Activated CD4-positive, alpha-beta memory T cell treated with anti-CD3 and anti-CD28 coated beads for 36 hours (primary cell): ENCODE measurements at regions not wholly inside any gene's neighbourhood (a gene's known extent, or its start where the extent isn't known, plus 50 kb on each side); places are given as distances from the start of the nearest gene placed in this dataset.

Experiments used
- CTCF ChIA-PET: fragments of 350-600 bp; sonication (Branson Sonifier 250); formaldehyde crosslinking; loops from one replicate; lab custom pipeline; 2021; ENCODE audit warnings: antibody characterized with exemption, inconsistent platforms; lab: Charles Lee
- POLR2A ChIA-PET: fragments of 350-600 bp; sonication (Branson Sonifier 250); formaldehyde crosslinking; loops from one replicate; lab custom pipeline; 2021; ENCODE audit warnings: antibody characterized with exemption; lab: Charles Lee
- DNase-seq: peaks from one replicate; pipeline ENCODE4 v3.0.0-alpha.2; 2020
- H3K27ac Mint-ChIP-seq: one replicate; pipeline ENCODE4 v1.8.0; 2021; ENCODE audit warnings: mixed read lengths
- H3K27me3 Mint-ChIP-seq: one replicate; pipeline ENCODE4 v1.8.0; 2021; ENCODE audit warnings: mixed read lengths
- H3K36me3 Mint-ChIP-seq: one replicate; pipeline ENCODE4 v1.8.0; 2021; ENCODE audit warnings: mixed read lengths
- H3K4me1 Mint-ChIP-seq: one replicate; pipeline ENCODE4 v1.8.0; 2021; ENCODE audit warnings: low read depth, mixed read lengths
- H3K4me3 Mint-ChIP-seq: one replicate; pipeline ENCODE4 v1.8.0; 2021; ENCODE audit warnings: mild to moderate bottlenecking, mixed read lengths
- H3K9me3 Mint-ChIP-seq: one replicate; pipeline ENCODE4 v1.8.0; 2021; ENCODE audit warnings: mixed read lengths
- intact Hi-C: fragments of 100-400 bp; cut with micrococcal nuclease; formaldehyde crosslinking; loops from one replicate; pipeline ENCODE4 v1.15.1; 2023

DNA sequence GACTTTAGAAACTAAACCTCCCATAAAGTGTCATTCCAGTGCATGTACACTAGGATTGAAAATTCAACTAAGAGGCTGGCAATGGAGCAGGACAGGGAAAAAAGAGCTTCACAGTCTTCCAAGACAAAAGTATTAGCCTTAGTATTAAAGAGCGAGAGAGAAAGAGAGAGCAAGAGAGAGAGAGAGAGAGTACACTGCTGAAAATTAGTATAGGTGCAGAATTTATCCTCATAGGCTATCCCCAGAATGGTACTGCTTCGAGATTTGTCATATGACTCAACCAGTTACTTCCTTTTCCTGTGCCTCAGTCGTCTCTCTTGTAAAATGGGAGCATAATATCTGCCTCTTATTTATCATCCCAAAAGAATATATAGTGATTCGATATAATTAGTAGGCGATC is 543.2 kb upstream of the JARID2 start:
- intact Hi-C loops, result no loop called here
- ChIA-PET POLR2A (no interaction called here), CTCF (no interaction called here)
- peaks cover 16% of the 10 kb centered on the region for H3K9me3 Mint-ChIP-seq
- peaks cover 18% of the 10 kb centered on the region for H3K36me3 Mint-ChIP-seq
- no peak for DNase-seq
- H3K4me3 Mint-ChIP-seq, result no peak overlapping the region
- no peaks in the 10 kb centered on the region for H3K27me3 Mint-ChIP-seq
- H3K27ac Mint-ChIP-seq, result no peak overlapping the region
- H3K4me1 Mint-ChIP-seq, result peaks cover 36% of the 10 kb centered on the region

DNA sequence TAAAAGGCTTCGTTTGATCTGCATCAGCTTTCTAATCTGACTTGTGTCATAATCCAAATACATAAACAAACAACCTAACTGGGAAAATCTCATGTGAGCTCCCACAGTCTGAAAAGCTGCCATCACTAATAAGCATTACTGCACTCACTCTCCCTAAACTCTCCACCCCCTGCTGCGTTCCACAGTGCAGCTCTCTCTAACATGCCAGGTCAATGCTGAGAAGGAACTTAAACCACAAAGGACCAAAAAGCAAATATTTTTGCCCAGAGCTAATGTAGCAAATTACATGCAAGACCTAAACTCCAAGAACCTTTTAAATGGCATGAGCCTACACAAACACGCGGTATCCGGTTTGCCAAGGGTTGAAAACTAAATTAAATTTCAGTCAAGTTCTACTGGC is 542.3 kb upstream of the JARID2 start:
- Mint-ChIP-seq H3K4me3 (no peak overlapping the region), H3K27ac (no peak overlapping the region), H3K36me3 (peaks cover 18% of the 10 kb centered on the region), H3K4me1 (peaks cover 42% of the 10 kb centered on the region), H3K9me3 (peaks cover 16% of the 10 kb centered on the region), H3K27me3 (no peaks in the 10 kb centered on the region)
- POLR2A ChIA-PET, result no interaction called here
- intact Hi-C loops, result no loop called here
- DNase-seq, result no peak
- CTCF ChIA-PET, result interaction anchor here (0.6 kb wide), 1 partner anchor 479 kb away, joined by 3 read pairs; no protein-coding TSS in a partner anchor

- H3K4me3 Mint-ChIP-seq, result no peak overlapping the region
- intact Hi-C loops, result loop anchor here (5.0 kb wide), 1 partner anchor 42 kb away; no protein-coding TSS in a partner anchor
- ChIA-PET CTCF (interaction anchor here (0.6 kb wide), 1 partner anchor 480 kb away, joined by 3 read pairs; no protein-coding TSS in a partner anchor), POLR2A (interaction anchor here (0.7 kb wide), 1 partner anchor 488 kb away, joined by 5 read pairs; no protein-coding TSS in a partner anchor)
- H3K9me3 Mint-ChIP-seq, result peaks cover 16% of the 10 kb centered on the region
- H3K27ac Mint-ChIP-seq, result peak overlapping the region; percentile 33
- H3K4me1 Mint-ChIP-seq, result peaks cover 45% of the 10 kb centered on the region
- no peaks in the 10 kb centered on the region for H3K27me3 Mint-ChIP-seq
- no peak for DNase-seq
- H3K36me3 Mint-ChIP-seq, result peaks cover 19% of the 10 kb centered on the region
These were observed 541.2 kb upstream of the JARID2 start for GRCh38 chr6:14704383-14705271.

DNA sequence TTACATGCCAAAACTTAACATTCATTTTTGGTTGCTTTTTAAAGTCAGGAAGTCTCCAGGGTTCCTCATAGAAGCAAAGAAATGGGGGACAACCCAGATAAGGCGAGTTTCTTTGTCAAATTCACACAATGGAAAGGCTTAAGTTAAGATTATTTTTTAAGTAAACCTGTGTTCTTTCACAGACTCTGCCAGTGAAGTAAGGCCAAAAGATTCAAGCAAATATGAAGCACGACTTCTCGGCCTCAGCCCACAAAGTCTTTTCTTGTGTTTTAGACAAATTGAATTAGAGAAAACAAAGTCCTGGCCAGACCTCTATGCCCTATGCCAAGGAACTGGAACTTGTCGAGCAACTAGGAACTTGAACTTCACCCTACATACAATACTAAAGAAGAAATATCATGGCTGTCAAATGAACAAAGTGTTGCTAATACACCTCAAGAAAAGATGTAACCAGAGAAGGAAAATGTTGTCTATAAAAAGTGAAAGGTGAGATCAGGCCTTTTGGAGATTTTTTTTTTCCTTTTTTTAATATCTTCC is 540.0 kb upstream of the JARID2 start:
- H3K4me1 Mint-ChIP-seq, result peaks cover 53% of the 10 kb centered on the region
- intact Hi-C loops, result loop anchor here (1.0 to 5.0 kb wide), 5 partner anchors 27 to 169 kb away; no protein-coding TSS in a partner anchor
- H3K9me3 Mint-ChIP-seq, result peaks cover 3% of the 10 kb centered on the region
- ChIA-PET CTCF (interaction anchor here (1.0 to 1.6 kb wide), 3 partner anchors 12 to 30 kb away, joined by 4 to 6 read pairs (median 4); no protein-coding TSS in a partner anchor), POLR2A (interaction anchor here (0.8 to 1.5 kb wide), 7 partner anchors 14 to 542 kb away, joined by 3 to 6 read pairs (median 4); no protein-coding TSS in a partner anchor)
- H3K27ac Mint-ChIP-seq, result peak overlapping the region; percentile 93
- no peak overlapping the region for H3K4me3 Mint-ChIP-seq
- no peaks in the 10 kb centered on the region for H3K27me3 Mint-ChIP-seq
- H3K36me3 Mint-ChIP-seq, result peaks cover 8% of the 10 kb centered on the region
- DNase-seq, result no peak

GRCh38 chr6:14706378-14706929 is 539.4 kb upstream of the JARID2 start:
- Mint-ChIP-seq H3K36me3 (peaks cover 8% of the 10 kb centered on the region), H3K27me3 (no peaks in the 10 kb centered on the region), H3K27ac (peak overlapping the region; percentile 93), H3K9me3 (peaks cover 3% of the 10 kb centered on the region), H3K4me1 (peaks cover 59% of the 10 kb centered on the region), H3K4me3 (peak overlapping the region; percentile 28)
- peak; percentile 94 for DNase-seq
- ChIA-PET CTCF (interaction anchor here (1.0 to 1.6 kb wide), 3 partner anchors 12 to 30 kb away, joined by 4 to 6 read pairs (median 4); no protein-coding TSS in a partner anchor), POLR2A (interaction anchor here (0.8 to 1.8 kb wide), 9 partner anchors 11 to 541 kb away, joined by 3 to 6 read pairs (median 4); no protein-coding TSS in a partner anchor)
- intact Hi-C loops, result loop anchor here (1.0 to 5.0 kb wide), 5 partner anchors 27 to 169 kb away; no protein-coding TSS in a partner anchor

- peaks cover 8% of the 10 kb centered on the region for H3K36me3 Mint-ChIP-seq
- DNase-seq, result no peak
- CTCF ChIA-PET, result interaction anchor here (0.7 to 1.6 kb wide), 3 partner anchors 25 to 72 kb away, joined by 3 to 6 read pairs (median 4); no protein-coding TSS in a partner anchor
- no peak overlapping the region for H3K4me3 Mint-ChIP-seq
- H3K9me3 Mint-ChIP-seq, result peaks cover 3% of the 10 kb centered on the region
- POLR2A ChIA-PET, result interaction anchor here (0.6 to 1.8 kb wide), 6 partner anchors 10 to 522 kb away, joined by 3 to 6 read pairs (median 4); no protein-coding TSS in a partner anchor
- H3K4me1 Mint-ChIP-seq, result peaks cover 63% of the 10 kb centered on the region
- H3K27ac Mint-ChIP-seq, result peak overlapping the region; percentile 93
- H3K27me3 Mint-ChIP-seq, result no peaks in the 10 kb centered on the region
- intact Hi-C loops, result loop anchor here (5.0 kb wide), 1 partner anchor 45 kb away; no protein-coding TSS in a partner anchor
These were observed 538.6 kb upstream of the JARID2 start for GRCh38 chr6:14707276-14707675.

DNA sequence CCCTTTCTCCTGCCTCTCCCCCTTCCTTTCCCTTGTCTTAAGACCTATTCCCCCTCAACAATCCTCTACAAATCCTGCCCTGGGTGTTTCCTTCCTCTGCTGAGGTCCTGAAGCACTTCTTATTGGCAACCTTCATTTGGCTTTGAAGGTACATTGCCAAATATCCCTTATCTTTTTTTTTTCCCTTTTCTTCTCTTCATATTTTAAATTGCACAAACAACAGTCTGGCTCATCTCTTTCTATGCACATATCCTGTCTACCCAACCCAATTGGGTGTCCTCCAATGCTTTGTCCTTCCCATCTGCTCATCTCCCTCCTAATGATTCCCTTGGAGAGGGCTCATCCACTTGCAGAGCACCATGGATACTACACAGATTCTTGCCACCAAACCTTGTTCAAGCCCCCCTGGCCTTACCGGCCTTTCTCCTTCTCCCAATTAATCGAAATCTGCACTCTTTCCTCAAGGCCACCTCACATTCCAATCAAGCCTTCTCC is 537.9 kb upstream of the JARID2 start:
- H3K9me3 Mint-ChIP-seq, result peaks cover 3% of the 10 kb centered on the region
- intact Hi-C loops, result loop anchor here (5.0 kb wide), 1 partner anchor 46 kb away; no protein-coding TSS in a partner anchor
- H3K27ac Mint-ChIP-seq, result peak overlapping the region; percentile 93
- no peak for DNase-seq
- H3K36me3 Mint-ChIP-seq, result peaks cover 7% of the 10 kb centered on the region
- peaks cover 66% of the 10 kb centered on the region for H3K4me1 Mint-ChIP-seq
- CTCF ChIA-PET, result interaction anchor here (0.7 kb wide), 2 partner anchors 73 to 799 kb away, joined by 3 read pairs; no protein-coding TSS in a partner anchor
- H3K4me3 Mint-ChIP-seq, result no peak overlapping the region
- H3K27me3 Mint-ChIP-seq, result no peaks in the 10 kb centered on the region
- POLR2A ChIA-PET, result interaction anchor here (0.6 to 1.8 kb wide), 3 partner anchors 10 to 522 kb away, joined by 3 to 6 read pairs (median 4); no protein-coding TSS in a partner anchor

GRCh38 chr6:14709066-14709670 is 536.7 kb upstream of the JARID2 start:
- no peak for DNase-seq
- Mint-ChIP-seq H3K27me3 (no peaks in the 10 kb centered on the region), H3K27ac (peak overlapping the region; percentile 96), H3K4me3 (no peak overlapping the region), H3K9me3 (peaks cover 3% of the 10 kb centered on the region), H3K4me1 (peaks cover 71% of the 10 kb centered on the region), H3K36me3 (peaks cover 7% of the 10 kb centered on the region)
- ChIA-PET POLR2A (no interaction called here), CTCF (interaction anchor here (4.4 kb wide), 1 partner anchor 19 kb away, joined by 45 read pairs; no protein-coding TSS in a partner anchor)
- intact Hi-C loops, result loop anchor here (5.0 kb wide), 1 partner anchor 47 kb away; no protein-coding TSS in a partner anchor

GRCh38 chr6:14709900-14710299 is 536.0 kb upstream of the JARID2 start:
- intact Hi-C loops, result loop anchor here (2.0 to 5.0 kb wide), 4 partner anchors 35 to 433 kb away; no protein-coding TSS in a partner anchor
- H3K27ac Mint-ChIP-seq, result peak overlapping the region; percentile 96
- H3K9me3 Mint-ChIP-seq, result peaks cover 3% of the 10 kb centered on the region
- ChIA-PET POLR2A (no interaction called here), CTCF (interaction anchor here (1.6 to 4.4 kb wide), 3 partner anchors 18 to 498 kb away, joined by 7 to 45 read pairs (median 13); no protein-coding TSS in a partner anchor)
- H3K4me3 Mint-ChIP-seq, result no peak overlapping the region
- H3K27me3 Mint-ChIP-seq, result no peaks in the 10 kb centered on the region
- DNase-seq, result no peak
- peaks cover 71% of the 10 kb centered on the region for H3K4me1 Mint-ChIP-seq
- H3K36me3 Mint-ChIP-seq, result peaks cover 7% of the 10 kb centered on the region

- H3K4me3 Mint-ChIP-seq, result no peak overlapping the region
- no peak for DNase-seq
- intact Hi-C loops, result loop anchor here (2.0 to 5.0 kb wide), 3 partner anchors 36 to 433 kb away; no protein-coding TSS in a partner anchor
- ChIA-PET POLR2A (interaction anchor here (0.9 to 2.2 kb wide), 8 partner anchors 16 to 707 kb away, joined by 3 to 12 read pairs (median 4); no protein-coding TSS in a partner anchor), CTCF (interaction anchor here (0.6 to 4.4 kb wide), 19 partner anchors 13 to 506 kb away, joined by 3 to 45 read pairs (median 4); no protein-coding TSS in a partner anchor)
- H3K4me1 Mint-ChIP-seq, result peaks cover 71% of the 10 kb centered on the region
- peaks cover 7% of the 10 kb centered on the region for H3K36me3 Mint-ChIP-seq
- peak overlapping the region; percentile 96 for H3K27ac Mint-ChIP-seq
- H3K27me3 Mint-ChIP-seq, result no peaks in the 10 kb centered on the region
- peaks cover 3% of the 10 kb centered on the region for H3K9me3 Mint-ChIP-seq
These were observed 535.4 kb upstream of the JARID2 start for GRCh38 chr6:14710421-14710820.
